ENCODE measurements at regions not wholly inside any gene's neighbourhood (a gene's known extent, or its start where the extent isn't known, plus 50 kb on each side); places are given as distances from the start of the nearest gene placed in this dataset.

GRCh38 chr7:112908086-112908485 is 117.9 kb upstream of the TMEM168 start:
- H3K27me3 ChIP-seq (ENCODE audit: control insufficient read depth, insufficient read depth, low read length), result no peaks in the 10 kb centered on the region
- H3K4me3 ChIP-seq (ENCODE audit: low read depth, low read length), result no peak overlapping the region
- H3K36me3 ChIP-seq (ENCODE audit: control insufficient read depth, insufficient read depth, low read length), result no peaks in the 10 kb centered on the region
- H3K9me3 ChIP-seq (ENCODE audit: control insufficient read depth, insufficient read depth, low read length), result peaks cover 3% of the 10 kb centered on the region
- H3K27ac ChIP-seq (ENCODE audit: low read depth, low read length), result no peak overlapping the region
- WGBS (ENCODE audit: insufficient coverage), result 33% methylated on average over 1 of the region's 2 CpGs
- peak in 3 of 6 donors; percentile 14 to 74 (median 55) for DNase-seq (ENCODE audit: low read depth in 4 of 6, low spot score in 6 of 6)
- no peaks in the 10 kb centered on the region for H3K4me1 ChIP-seq (ENCODE audit: control insufficient read depth, insufficient read depth, low read length)

- no peak for DNase-seq (ENCODE audit: low read depth in 4 of 6, low spot score in 6 of 6)
- Histone ChIP-seq H3K4me1 (ENCODE audit: control insufficient read depth, insufficient read depth, low read length) (no peaks in the 10 kb centered on the region), H3K27me3 (ENCODE audit: control insufficient read depth, insufficient read depth, low read length) (no peaks in the 10 kb centered on the region), H3K9me3 (ENCODE audit: control insufficient read depth, insufficient read depth, low read length) (peaks cover 3% of the 10 kb centered on the region), H3K4me3 (ENCODE audit: low read depth, low read length) (no peak overlapping the region), H3K36me3 (ENCODE audit: control insufficient read depth, insufficient read depth, low read length) (no peaks in the 10 kb centered on the region), H3K27ac (ENCODE audit: low read depth, low read length) (no peak overlapping the region)
- WGBS (ENCODE audit: insufficient coverage), result no CpG with 5 or more reads among the region's 1 CpG
Observed at GRCh38 chr7:112907658-112908057, 117.5 kb upstream of the TMEM168 start.

GRCh38 chr7:112905950-112906349 is 115.8 kb upstream of the TMEM168 start:
- no peaks in the 10 kb centered on the region for H3K4me1 ChIP-seq (ENCODE audit: control insufficient read depth, insufficient read depth, low read length)
- no peaks in the 10 kb centered on the region for H3K27me3 ChIP-seq (ENCODE audit: control insufficient read depth, insufficient read depth, low read length)
- H3K27ac ChIP-seq (ENCODE audit: low read depth, low read length), result no peak overlapping the region
- DNase-seq (ENCODE audit: low read depth in 4 of 6, low spot score in 6 of 6), result no peak
- H3K36me3 ChIP-seq (ENCODE audit: control insufficient read depth, insufficient read depth, low read length), result no peaks in the 10 kb centered on the region
- H3K4me3 ChIP-seq (ENCODE audit: low read depth, low read length), result no peak overlapping the region
- peaks cover 3% of the 10 kb centered on the region for H3K9me3 ChIP-seq (ENCODE audit: control insufficient read depth, insufficient read depth, low read length)

GRCh38 chr7:112905413-112905812 is 115.2 kb upstream of the TMEM168 start:
- no peak for DNase-seq (ENCODE audit: low read depth in 4 of 6, low spot score in 6 of 6)
- Histone ChIP-seq H3K9me3 (ENCODE audit: control insufficient read depth, insufficient read depth, low read length) (peaks cover 3% of the 10 kb centered on the region), H3K4me1 (ENCODE audit: control insufficient read depth, insufficient read depth, low read length) (no peaks in the 10 kb centered on the region), H3K36me3 (ENCODE audit: control insufficient read depth, insufficient read depth, low read length) (no peaks in the 10 kb centered on the region), H3K27me3 (ENCODE audit: control insufficient read depth, insufficient read depth, low read length) (no peaks in the 10 kb centered on the region), H3K4me3 (ENCODE audit: low read depth, low read length) (no peak overlapping the region), H3K27ac (ENCODE audit: low read depth, low read length) (no peak overlapping the region)

GRCh38 chr7:112898432-112899290 is 108.5 kb upstream of the TMEM168 start:
- Histone ChIP-seq H3K4me3 (ENCODE audit: low read depth, low read length) (no peak overlapping the region), H3K9me3 (ENCODE audit: control insufficient read depth, insufficient read depth, low read length) (peaks cover 3% of the 10 kb centered on the region), H3K27me3 (ENCODE audit: control insufficient read depth, insufficient read depth, low read length) (no peaks in the 10 kb centered on the region), H3K27ac (ENCODE audit: low read depth, low read length) (no peak overlapping the region), H3K36me3 (ENCODE audit: control insufficient read depth, insufficient read depth, low read length) (peaks cover 9% of the 10 kb centered on the region), H3K4me1 (ENCODE audit: control insufficient read depth, insufficient read depth, low read length) (no peaks in the 10 kb centered on the region)
- peak in 2 of 6 donors; percentile 38 to 43 for DNase-seq (ENCODE audit: low read depth in 4 of 6, low spot score in 6 of 6)

- Histone ChIP-seq H3K36me3 (ENCODE audit: control insufficient read depth, insufficient read depth, low read length) (peaks cover 10% of the 10 kb centered on the region), H3K4me3 (ENCODE audit: low read depth, low read length) (no peak overlapping the region), H3K4me1 (ENCODE audit: control insufficient read depth, insufficient read depth, low read length) (no peaks in the 10 kb centered on the region), H3K27ac (ENCODE audit: low read depth, low read length) (no peak overlapping the region), H3K27me3 (ENCODE audit: control insufficient read depth, insufficient read depth, low read length) (no peaks in the 10 kb centered on the region), H3K9me3 (ENCODE audit: control insufficient read depth, insufficient read depth, low read length) (peaks cover 3% of the 10 kb centered on the region)
- WGBS (ENCODE audit: insufficient coverage), result 100% methylated on average over 1 of the region's 2 CpGs
- DNase-seq (ENCODE audit: low read depth in 4 of 6, low spot score in 6 of 6), result no peak
Observed at GRCh38 chr7:112897839-112898431, 107.7 kb upstream of the TMEM168 start.

- peaks cover 3% of the 10 kb centered on the region for H3K9me3 ChIP-seq (ENCODE audit: control insufficient read depth, insufficient read depth, low read length)
- DNase-seq (ENCODE audit: low read depth in 4 of 6, low spot score in 6 of 6), result no peak
- H3K36me3 ChIP-seq (ENCODE audit: control insufficient read depth, insufficient read depth, low read length), result peaks cover 13% of the 10 kb centered on the region
- no peak overlapping the region for H3K27ac ChIP-seq (ENCODE audit: low read depth, low read length)
- no peak overlapping the region for H3K4me3 ChIP-seq (ENCODE audit: low read depth, low read length)
- H3K4me1 ChIP-seq (ENCODE audit: control insufficient read depth, insufficient read depth, low read length), result no peaks in the 10 kb centered on the region
- no CpG with 5 or more reads among the region's 10 CpGs for WGBS (ENCODE audit: insufficient coverage)
- H3K27me3 ChIP-seq (ENCODE audit: control insufficient read depth, insufficient read depth, low read length), result no peaks in the 10 kb centered on the region
Observed at GRCh38 chr7:112896026-112896601, 105.9 kb upstream of the TMEM168 start.

GRCh38 chr7:112892263-112892662 is 102.1 kb upstream of the TMEM168 start:
- Histone ChIP-seq H3K27me3 (ENCODE audit: control insufficient read depth, insufficient read depth, low read length) (no peaks in the 10 kb centered on the region), H3K4me3 (ENCODE audit: low read depth, low read length) (no peak overlapping the region), H3K4me1 (ENCODE audit: control insufficient read depth, insufficient read depth, low read length) (no peaks in the 10 kb centered on the region), H3K9me3 (ENCODE audit: control insufficient read depth, insufficient read depth, low read length) (no peaks in the 10 kb centered on the region), H3K36me3 (ENCODE audit: control insufficient read depth, insufficient read depth, low read length) (peaks cover 13% of the 10 kb centered on the region), H3K27ac (ENCODE audit: low read depth, low read length) (no peak overlapping the region)
- 100% methylated on average over 1 of the region's 2 CpGs for WGBS (ENCODE audit: insufficient coverage)
- no peak for DNase-seq (ENCODE audit: low read depth in 4 of 6, low spot score in 6 of 6)

GRCh38 chr7:112891698-112892097 is 101.5 kb upstream of the TMEM168 start:
- no peaks in the 10 kb centered on the region for H3K27me3 ChIP-seq (ENCODE audit: control insufficient read depth, insufficient read depth, low read length)
- no peak for DNase-seq (ENCODE audit: low read depth in 4 of 6, low spot score in 6 of 6)
- peaks cover 13% of the 10 kb centered on the region for H3K36me3 ChIP-seq (ENCODE audit: control insufficient read depth, insufficient read depth, low read length)
- H3K27ac ChIP-seq (ENCODE audit: low read depth, low read length), result no peak overlapping the region
- H3K4me3 ChIP-seq (ENCODE audit: low read depth, low read length), result no peak overlapping the region
- H3K4me1 ChIP-seq (ENCODE audit: control insufficient read depth, insufficient read depth, low read length), result no peaks in the 10 kb centered on the region
- no peaks in the 10 kb centered on the region for H3K9me3 ChIP-seq (ENCODE audit: control insufficient read depth, insufficient read depth, low read length)
